SK-N-SH treated with all-trans-retinoic acid at 6 μM for 48 hours (cell line): ENCODE measurements at regions not wholly inside any gene's neighbourhood (a gene's known extent, or its start where the extent isn't known, plus 50 kb on each side); places are given as distances from the start of the nearest gene placed in this dataset.

Experiments used
- ATAC-seq: fragments of 200-7000 bp; cut with Tn5 transposase; 3 replicates; pipeline ENCODE4 v1.9.1; 2020; ENCODE audit warnings: mild to moderate bottlenecking, moderate library complexity
- CREB5 ChIP-seq: fragments of 250-450 bp; sonication (Bioruptor Pico); IDR thresholded peaks from 2 replicates; pipeline ENCODE4 v1.5.1; 2020; ENCODE audit warnings: low read depth, mild to moderate bottlenecking, moderate library complexity
- CSDC2 ChIP-seq: fragments of 250-450 bp; sonication (Bioruptor Pico); IDR thresholded peaks from 2 replicates; pipeline ENCODE4 v1.5.0; 2020; ENCODE audit warnings: mild to moderate bottlenecking, moderate library complexity
- CSRNP3 ChIP-seq: fragments of 250-450 bp; sonication (Bioruptor Pico); IDR thresholded peaks from 2 replicates; pipeline ENCODE4 v1.5.1; 2021; ENCODE audit warnings: mild to moderate bottlenecking, moderate library complexity
- ESRRG ChIP-seq: fragments of 250-450 bp; sonication (Bioruptor Pico); IDR thresholded peaks from 2 replicates; pipeline ENCODE4 v1.6.1; 2021; ENCODE audit warnings: mild to moderate bottlenecking
- GLIS3 ChIP-seq: fragments of 250-450 bp; sonication (Bioruptor Pico); IDR thresholded peaks from 2 replicates; pipeline ENCODE4 v1.5.0; 2020; ENCODE audit warnings: mild to moderate bottlenecking, moderate library complexity
- ISL1 ChIP-seq: fragments of 250-450 bp; sonication (Bioruptor Pico); IDR thresholded peaks from 2 replicates; pipeline ENCODE4 v2.1.2; 2022; ENCODE audit warnings: mild to moderate bottlenecking, moderate library complexity
- OSR1 ChIP-seq: fragments of 250-450 bp; sonication (Bioruptor Pico); IDR thresholded peaks from 2 replicates; pipeline ENCODE4 v1.8.0; 2022; ENCODE audit warnings: moderate library complexity, mild to moderate bottlenecking, inconsistent platforms
- PATZ1 ChIP-seq: fragments of 250-450 bp; sonication (Bioruptor Pico); IDR thresholded peaks from 2 replicates; pipeline ENCODE4 v1.8.0; 2020; ENCODE audit warnings: mild to moderate bottlenecking, moderate library complexity, borderline replicate concordance
- PPARA ChIP-seq: fragments of 250-450 bp; sonication (Bioruptor Pico); IDR thresholded peaks from 2 replicates; pipeline ENCODE4 v1.5.0; 2020; ENCODE audit warnings: mild to moderate bottlenecking, borderline replicate concordance
- RARB ChIP-seq: fragments of 250-450 bp; sonication (Bioruptor Pico); IDR thresholded peaks from 2 replicates; pipeline ENCODE4 v1.8.0; 2021; ENCODE audit warnings: mild to moderate bottlenecking, moderate library complexity
- SNAI2 ChIP-seq: fragments of 250-450 bp; sonication (Bioruptor Pico); IDR thresholded peaks from 2 replicates; pipeline ENCODE4 v1.5.0; 2020; ENCODE audit warnings: mild to moderate bottlenecking, moderate library complexity
- TCF4 ChIP-seq: fragments of 250-450 bp; sonication (Bioruptor Pico); IDR thresholded peaks from 2 replicates; pipeline ENCODE4 v1.8.0; 2021; ENCODE audit warnings: mild to moderate bottlenecking, moderate library complexity, borderline replicate concordance
- TOX ChIP-seq: fragments of 250-450 bp; sonication (Bioruptor Pico); IDR thresholded peaks from 2 replicates; pipeline ENCODE4 v1.8.0; 2021; ENCODE audit warnings: mild to moderate bottlenecking, moderate library complexity, borderline replicate concordance
- ZC3H10 ChIP-seq: fragments of 250-450 bp; sonication (Bioruptor Pico); IDR thresholded peaks from 2 replicates; pipeline ENCODE4 v1.5.1; 2021; ENCODE audit warnings: mild to moderate bottlenecking, moderate library complexity
- ZFP3 ChIP-seq: fragments of 250-450 bp; sonication (Bioruptor Pico); IDR thresholded peaks from 2 replicates; pipeline ENCODE4 v1.5.0; 2020; ENCODE audit warnings: mild to moderate bottlenecking, moderate library complexity
- ZFP30 ChIP-seq: fragments of 450-650 bp; formaldehyde crosslinking; IDR thresholded peaks from 2 replicates; pipeline ENCODE4 v1.5.0; 2022; ENCODE audit warnings: mild to moderate bottlenecking, moderate library complexity
- ZNF565 ChIP-seq: fragments of 450-650 bp; formaldehyde crosslinking; conservative IDR thresholded peaks from 2 replicates; pipeline ENCODE4 v1.5.0; 2020; ENCODE audit warnings: low read depth, mild to moderate bottlenecking, moderate library complexity
- ZNF70 ChIP-seq: fragments of 450-650 bp; formaldehyde crosslinking; IDR thresholded peaks from 2 replicates; pipeline ENCODE4 v1.5.0; 2020; ENCODE audit warnings: mild to moderate bottlenecking, moderate library complexity
- ZNF8 ChIP-seq: fragments of 450-650 bp; formaldehyde crosslinking; IDR thresholded peaks from 2 replicates; pipeline ENCODE4 v1.5.0; 2020; ENCODE audit warnings: mild to moderate bottlenecking, moderate library complexity
- TF ChIP-seq, protein P1 (sequence below): fragments of 250-450 bp; sonication (Bioruptor Pico); IDR thresholded peaks from 2 replicates; pipeline ENCODE4 v1.5.0; 2020; ENCODE audit warnings: mild to moderate bottlenecking, moderate library complexity

DNA sequence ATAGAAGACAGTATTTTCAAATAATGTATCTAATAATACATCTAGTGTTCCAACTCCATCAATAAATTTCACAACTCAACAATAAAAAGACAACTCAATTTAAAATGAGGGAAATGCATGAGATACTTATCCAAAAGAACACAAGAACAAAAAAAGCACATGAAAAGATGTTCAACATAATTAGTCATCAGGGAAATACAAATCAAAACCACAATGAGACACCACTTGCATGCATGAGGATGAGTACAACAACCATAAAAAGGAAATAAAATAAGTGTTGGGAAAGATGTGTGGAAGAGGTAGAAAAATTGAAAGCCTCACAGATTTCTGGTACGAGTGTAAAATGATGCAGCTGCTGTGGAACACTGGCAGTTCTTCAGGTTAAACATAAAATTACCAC, 111.6 kb upstream of the PTPRZ1 start (continued):
- TF ChIP-seq CSRNP3 (CRISPR knock-in tag) (no peak), TCF4 (CRISPR knock-in tag) (no peak), GLIS3 (no peak), ZNF565 (no peak), ZFP30 (CRISPR knock-in tag) (no peak), ZFP3 (CRISPR knock-in tag) (no peak)

- TF ChIP-seq ZFP3 (CRISPR knock-in tag): no peak
- no peak for TF ChIP-seq OSR1 (CRISPR knock-in tag)
- TF ChIP-seq TCF4 (CRISPR knock-in tag): no peak
- TF ChIP-seq PPARA: no peak
- TF ChIP-seq PATZ1 (CRISPR knock-in tag): no peak
- TF ChIP-seq CSDC2 (CRISPR knock-in tag): no peak
- TF ChIP-seq CREB5: no peak
- TF ChIP-seq RARB (CRISPR knock-in tag): no peak
- no peak for TF ChIP-seq ZC3H10 (CRISPR knock-in tag)
- no peak for TF ChIP-seq ZNF8 (CRISPR knock-in tag)
- no peak for ATAC-seq
Observed at GRCh38 chr7:121755818-121756552, 117.0 kb upstream of the PTPRZ1 start.

DNA sequence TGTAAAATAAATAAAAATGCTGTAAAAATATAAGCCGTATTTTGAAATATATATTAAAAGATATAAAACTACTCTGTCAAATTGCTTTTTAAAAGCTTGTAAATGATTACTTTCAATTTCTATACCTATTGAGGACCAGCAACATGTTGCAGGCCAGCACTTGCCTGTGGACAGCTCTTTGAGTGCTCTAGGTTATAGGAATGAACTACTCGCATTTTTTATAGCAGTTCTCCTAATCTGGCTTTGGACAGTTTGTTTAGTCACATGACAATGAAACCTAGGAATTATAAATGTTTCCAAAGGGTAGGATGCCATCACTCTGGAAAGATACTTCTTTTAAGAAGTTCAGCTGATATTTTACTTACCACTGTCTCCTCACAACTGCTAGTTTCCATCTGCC, 117.7 kb upstream of the PTPRZ1 start:
- no peak for TF ChIP-seq ZFP3 (CRISPR knock-in tag)
- no peak for TF ChIP-seq ZNF8 (CRISPR knock-in tag)
- no peak for TF ChIP-seq CSRNP3 (CRISPR knock-in tag)
- TF ChIP-seq ESRRG (CRISPR knock-in tag): no peak
- TF ChIP-seq ZNF565: no peak
- TF ChIP-seq TOX (CRISPR knock-in tag): no peak
- TF ChIP-seq, protein P1, sequence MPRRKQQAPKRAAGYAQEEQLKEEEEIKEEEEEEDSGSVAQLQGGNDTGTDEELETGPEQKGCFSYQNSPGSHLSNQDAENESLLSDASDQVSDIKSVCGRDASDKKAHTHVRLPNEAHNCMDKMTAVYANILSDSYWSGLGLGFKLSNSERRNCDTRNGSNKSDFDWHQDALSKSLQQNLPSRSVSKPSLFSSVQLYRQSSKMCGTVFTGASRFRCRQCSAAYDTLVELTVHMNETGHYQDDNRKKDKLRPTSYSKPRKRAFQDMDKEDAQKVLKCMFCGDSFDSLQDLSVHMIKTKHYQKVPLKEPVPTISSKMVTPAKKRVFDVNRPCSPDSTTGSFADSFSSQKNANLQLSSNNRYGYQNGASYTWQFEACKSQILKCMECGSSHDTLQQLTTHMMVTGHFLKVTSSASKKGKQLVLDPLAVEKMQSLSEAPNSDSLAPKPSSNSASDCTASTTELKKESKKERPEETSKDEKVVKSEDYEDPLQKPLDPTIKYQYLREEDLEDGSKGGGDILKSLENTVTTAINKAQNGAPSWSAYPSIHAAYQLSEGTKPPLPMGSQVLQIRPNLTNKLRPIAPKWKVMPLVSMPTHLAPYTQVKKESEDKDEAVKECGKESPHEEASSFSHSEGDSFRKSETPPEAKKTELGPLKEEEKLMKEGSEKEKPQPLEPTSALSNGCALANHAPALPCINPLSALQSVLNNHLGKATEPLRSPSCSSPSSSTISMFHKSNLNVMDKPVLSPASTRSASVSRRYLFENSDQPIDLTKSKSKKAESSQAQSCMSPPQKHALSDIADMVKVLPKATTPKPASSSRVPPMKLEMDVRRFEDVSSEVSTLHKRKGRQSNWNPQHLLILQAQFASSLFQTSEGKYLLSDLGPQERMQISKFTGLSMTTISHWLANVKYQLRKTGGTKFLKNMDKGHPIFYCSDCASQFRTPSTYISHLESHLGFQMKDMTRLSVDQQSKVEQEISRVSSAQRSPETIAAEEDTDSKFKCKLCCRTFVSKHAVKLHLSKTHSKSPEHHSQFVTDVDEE (CRISPR knock-in tag): no peak
- TF ChIP-seq CSDC2 (CRISPR knock-in tag): no peak
- no peak for TF ChIP-seq GLIS3
- no peak for TF ChIP-seq ZC3H10 (CRISPR knock-in tag)
- no peak for TF ChIP-seq OSR1 (CRISPR knock-in tag)
- TF ChIP-seq SNAI2 (CRISPR knock-in tag): no peak
- no peak for TF ChIP-seq PPARA
- TF ChIP-seq ZFP30 (CRISPR knock-in tag): no peak
- no peak for TF ChIP-seq RARB (CRISPR knock-in tag)
- no peak for TF ChIP-seq ISL1
- TF ChIP-seq, all 23 proteins: peak for 0
- ATAC-seq: no peak

- no peak for ATAC-seq
- TF ChIP-seq ZNF8 (CRISPR knock-in tag) (no peak), RARB (CRISPR knock-in tag) (no peak), ZFP3 (CRISPR knock-in tag) (no peak), TOX (CRISPR knock-in tag) (no peak), SNAI2 (CRISPR knock-in tag) (no peak), CSDC2 (CRISPR knock-in tag) (no peak), TCF4 (CRISPR knock-in tag) (no peak), PPARA (no peak), ZFP30 (CRISPR knock-in tag) (no peak), CSRNP3 (CRISPR knock-in tag) (no peak), CREB5 (no peak), ZNF565 (no peak), ESRRG (CRISPR knock-in tag) (no peak), ZNF70 (no peak)
Observed at GRCh38 chr7:121753944-121754343, 119.0 kb upstream of the PTPRZ1 start.
